C1 segment of cervical spinal cord (tissue), 14 donors: ENCODE measurements at regions not wholly inside any gene's neighbourhood (a gene's known extent, or its start where the extent isn't known, plus 50 kb on each side); places are given as distances from the start of the nearest gene placed in this dataset.

Experiments
- DNase-seq, 14 donors: peaks; one replicate each; lab custom pipeline; 2025; lab: John Stamatoyannopoulos, UW

GRCh38 chr17:6215071-6216035 lies 145.2 kb downstream of the WSCD1 start:
- no peak for DNase-seq

- no peak for DNase-seq
These were observed 143.7 kb downstream of the WSCD1 start for GRCh38 chr17:6213859-6214258.

- no peak for DNase-seq
These were observed 142.6 kb downstream of the WSCD1 start for GRCh38 chr17:6212766-6213165.

- DNase-seq, result no peak
These were observed 139.7 kb downstream of the WSCD1 start for GRCh38 chr17:6209829-6210228.

GRCh38 chr17:6208608-6209180 lies 138.5 kb downstream of the WSCD1 start:
- DNase-seq, result no peak

- DNase-seq, result no peak
These were observed 135.3 kb downstream of the WSCD1 start for GRCh38 chr17:6205525-6205924.

GRCh38 chr17:6205033-6205432 lies 134.9 kb downstream of the WSCD1 start:
- no peak for DNase-seq

GRCh38 chr17:6204203-6204722 lies 134.1 kb downstream of the WSCD1 start:
- DNase-seq, result no peak

- no peak for DNase-seq
These were observed 126.2 kb downstream of the WSCD1 start for GRCh38 chr17:6196355-6196754.

GRCh38 chr17:6195123-6195522 lies 124.9 kb downstream of the WSCD1 start:
- no peak for DNase-seq

- DNase-seq, result no peak
These were observed 121.5 kb downstream of the WSCD1 start for GRCh38 chr17:6191405-6192324.

GRCh38 chr17:6187836-6188235 lies 117.7 kb downstream of the WSCD1 start:
- DNase-seq, result no peak

- no peak for DNase-seq
These were observed 116.8 kb downstream of the WSCD1 start for GRCh38 chr17:6186998-6187397.

- DNase-seq, result no peak
These were observed 114.3 kb downstream of the WSCD1 start for GRCh38 chr17:6184508-6184907.

- no peak for DNase-seq
These were observed 108.8 kb downstream of the WSCD1 start for GRCh38 chr17:6179017-6179416.

- no peak for DNase-seq
These were observed 107.9 kb downstream of the WSCD1 start for GRCh38 chr17:6177941-6178694.
